Anterior cingulate cortex (tissue), 58 donors: ENCODE measurements at regions not wholly inside any gene's neighbourhood (a gene's known extent, or its start where the extent isn't known, plus 50 kb on each side); places are given as distances from the start of the nearest gene placed in this dataset.
"Not testable (repeated sequence)": the region's sequence is repeated elsewhere in the genome, so short reads cannot be mapped to it uniquely, and the experiment has no call there.

Source experiments
- DNase-seq, 58 donors: peaks; one replicate each; lab custom pipeline; 2025; lab: John Stamatoyannopoulos, UW

GRCh38 chr16:10269632-10270031 is 87.4 kb upstream of the GRIN2A start:
- DNase-seq = no peak

GRCh38 chr16:10272250-10272854 is 90.1 kb upstream of the GRIN2A start:
- not testable (repeated sequence) for DNase-seq

- not testable (repeated sequence) for DNase-seq
These were observed 93.2 kb upstream of the GRIN2A start for GRCh38 chr16:10275214-10275996.

GRCh38 chr16:10277597-10277996 is 95.4 kb upstream of the GRIN2A start:
- DNase-seq = no peak

- no peak for DNase-seq
These were observed 98.3 kb upstream of the GRIN2A start for GRCh38 chr16:10280262-10281170.

- no peak for DNase-seq
These were observed 100.1 kb upstream of the GRIN2A start for GRCh38 chr16:10282367-10282766.

GRCh38 chr16:10283246-10283645 is 101.0 kb upstream of the GRIN2A start:
- DNase-seq = not testable (repeated sequence)

GRCh38 chr16:10290467-10291105 is 95.3 kb upstream of the ATF7IP2 start:
- DNase-seq = not testable (repeated sequence)

- DNase-seq = not testable (repeated sequence)
These were observed 93.7 kb upstream of the ATF7IP2 start for GRCh38 chr16:10292197-10292596.

GRCh38 chr16:10292976-10293375 is 92.9 kb upstream of the ATF7IP2 start:
- DNase-seq = not testable (repeated sequence)

- not testable (repeated sequence) for DNase-seq
These were observed 91.7 kb upstream of the ATF7IP2 start for GRCh38 chr16:10294153-10294552.

- DNase-seq = no peak
These were observed 88.9 kb upstream of the ATF7IP2 start for GRCh38 chr16:10296956-10297340.

- peak in 27 of 58 donors; percentile 1 to 43 (median 8) for DNase-seq
These were observed 88.4 kb upstream of the ATF7IP2 start for GRCh38 chr16:10297341-10298006.

- no peak for DNase-seq
These were observed 85.0 kb upstream of the ATF7IP2 start for GRCh38 chr16:10300905-10301304.

- not testable (repeated sequence) for DNase-seq
These were observed 84.3 kb upstream of the ATF7IP2 start for GRCh38 chr16:10301547-10301946.

GRCh38 chr16:10305912-10306311 is 79.9 kb upstream of the ATF7IP2 start:
- no peak for DNase-seq

- no peak for DNase-seq
These were observed 77.3 kb upstream of the ATF7IP2 start for GRCh38 chr16:10308305-10309193.

- no peak for DNase-seq
These were observed 76.5 kb upstream of the ATF7IP2 start for GRCh38 chr16:10309271-10309932.
